ENCODE measurements at regions not wholly inside any gene's neighbourhood (a gene's known extent, or its start where the extent isn't known, plus 50 kb on each side); places are given as distances from the start of the nearest gene placed in this dataset.

- H3K4me3 ChIP-seq (ENCODE audit: low read length): no peak overlapping the region
- DNase-seq (ENCODE audit: low read depth): peak; percentile 66
- no peak for TF ChIP-seq CTCF (IDR thresholded peaks at IDR 0.05; ENCODE audit: insufficient read depth, low read depth, low read length, missing control alignments)
Measured at GRCh38 chr6:15137086-15137485, 108.8 kb upstream of the JARID2 start.

GRCh38 chr6:15143086-15143485 lies 102.8 kb upstream of the JARID2 start:
- TF ChIP-seq CTCF (IDR thresholded peaks at IDR 0.05; ENCODE audit: insufficient read depth, low read depth, low read length, missing control alignments): no peak
- H3K4me3 ChIP-seq (ENCODE audit: low read length): no peak overlapping the region
- no peak for DNase-seq (ENCODE audit: low read depth)

DNA sequence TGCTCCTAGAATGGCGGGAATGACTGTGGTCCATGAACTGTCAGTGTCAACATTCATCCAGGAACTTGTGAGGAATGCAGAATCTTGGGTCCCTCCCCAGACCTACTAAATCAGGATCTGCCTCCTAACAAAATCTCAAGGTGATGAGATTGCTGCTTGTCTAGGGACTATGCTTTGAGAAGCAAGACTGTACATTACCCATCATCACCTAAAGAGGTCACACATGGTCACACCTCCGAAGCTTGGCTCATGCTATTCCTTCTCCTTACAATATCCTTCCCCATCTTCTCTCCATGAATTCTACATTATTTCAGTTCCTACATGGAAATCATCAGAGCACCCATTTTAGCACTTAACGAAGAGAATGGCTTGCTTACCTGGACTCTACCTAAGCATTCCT lies 102.3 kb upstream of the JARID2 start:
- DNase-seq (ENCODE audit: low read depth): no peak
- no peak for TF ChIP-seq CTCF (IDR thresholded peaks at IDR 0.05; ENCODE audit: insufficient read depth, low read depth, low read length, missing control alignments)

DNA sequence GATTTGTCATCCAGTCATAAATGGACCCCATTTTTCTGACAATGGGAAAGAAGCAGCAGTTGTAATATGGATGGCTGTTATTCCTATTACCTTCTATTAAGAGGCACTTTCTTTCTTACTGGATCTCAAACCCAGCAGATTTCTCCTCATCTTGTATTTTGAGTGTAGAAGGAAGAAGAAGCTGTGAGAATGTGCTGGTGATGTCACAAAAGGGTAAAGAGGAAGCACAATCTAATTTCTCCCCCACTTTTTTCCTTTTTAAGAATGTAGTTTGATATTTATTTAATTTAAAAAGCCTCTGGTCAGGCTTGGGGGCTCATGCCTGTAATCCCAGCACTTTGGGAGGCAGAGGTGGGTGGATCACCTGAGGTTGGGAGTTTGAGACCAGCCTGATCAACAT lies 100.0 kb upstream of the JARID2 start:
- TF ChIP-seq CTCF (IDR thresholded peaks at IDR 0.05; ENCODE audit: insufficient read depth, low read depth, low read length, missing control alignments): no peak
- DNase-seq (ENCODE audit: low read depth): no peak
- no peak overlapping the region for H3K4me3 ChIP-seq (ENCODE audit: low read length)

More for the DNA sequence above, 102.3 kb upstream of the JARID2 start:
- no peak overlapping the region for H3K4me3 ChIP-seq (ENCODE audit: low read length)

DNA sequence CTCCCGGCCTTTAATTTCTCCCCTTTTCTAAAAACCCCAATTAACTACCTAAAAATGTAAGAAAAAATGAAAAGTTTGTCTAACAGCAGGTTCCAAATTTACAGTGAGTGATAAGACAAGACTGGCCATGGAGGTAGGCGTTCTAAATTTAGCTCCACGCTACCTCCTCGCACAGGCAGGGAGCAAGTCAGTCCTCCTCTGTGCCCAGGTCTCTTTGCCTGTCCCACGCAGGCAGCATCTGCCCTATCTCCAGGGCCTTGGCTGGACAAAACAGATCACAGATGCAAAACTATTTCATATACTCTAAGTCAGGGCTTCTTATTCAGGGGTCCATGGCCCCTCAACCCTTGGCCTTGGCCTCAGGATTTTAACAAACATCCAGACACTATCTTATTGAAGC lies 98.0 kb upstream of the JARID2 start:
- no peak for DNase-seq (ENCODE audit: low read depth)
- no peak for TF ChIP-seq CTCF (IDR thresholded peaks at IDR 0.05; ENCODE audit: insufficient read depth, low read depth, low read length, missing control alignments)
- no peak overlapping the region for H3K4me3 ChIP-seq (ENCODE audit: low read length)

DNA sequence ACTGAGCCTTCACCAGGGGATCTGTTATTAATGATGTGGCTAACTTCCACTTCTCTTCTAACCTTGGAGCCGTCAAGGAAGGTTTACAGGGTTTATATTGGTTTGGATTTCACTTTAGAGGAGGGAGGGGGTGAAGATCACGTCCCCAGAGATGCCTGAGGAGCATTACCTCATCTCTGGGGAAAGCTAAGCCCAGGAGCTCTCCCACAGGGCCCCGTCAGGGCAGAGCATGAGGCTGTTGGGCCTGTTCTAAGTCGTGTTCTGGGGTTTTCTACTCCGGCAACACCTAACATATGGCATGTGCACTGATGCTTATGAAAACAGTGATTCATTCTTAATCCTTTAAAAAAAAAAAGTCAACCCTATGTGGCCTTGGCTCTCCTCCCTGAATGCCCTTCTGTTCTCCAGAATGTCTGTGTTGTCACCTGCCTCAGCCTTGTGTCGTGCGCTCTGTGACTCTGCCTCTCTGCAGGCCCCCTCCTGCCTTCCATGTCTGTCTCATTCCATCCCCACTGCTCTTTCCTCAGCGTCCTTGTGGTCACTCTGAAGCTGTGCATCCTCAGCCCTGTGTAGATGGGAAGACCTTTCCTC lies 97.4 kb upstream of the JARID2 start:
- H3K4me3 ChIP-seq (ENCODE audit: low read length): no peak overlapping the region
- TF ChIP-seq CTCF (IDR thresholded peaks at IDR 0.05; ENCODE audit: insufficient read depth, low read depth, low read length, missing control alignments): peak; percentile 33
- peak; percentile 98 for DNase-seq (ENCODE audit: low read depth)

- no peak for TF ChIP-seq CTCF (IDR thresholded peaks at IDR 0.05; ENCODE audit: insufficient read depth, low read depth, low read length, missing control alignments)
- no peak for DNase-seq (ENCODE audit: low read depth)
- H3K4me3 ChIP-seq (ENCODE audit: low read length): no peak overlapping the region
Measured at GRCh38 chr6:15150207-15150606, 95.7 kb upstream of the JARID2 start.
